ENCODE measurements at regions not wholly inside any gene's neighbourhood (a gene's known extent, or its start where the extent isn't known, plus 50 kb on each side); places are given as distances from the start of the nearest gene placed in this dataset.

- no peaks in the 10 kb centered on the region for H3K79me2 ChIP-seq (ENCODE audit: insufficient read depth)
- H4K20me1 ChIP-seq (ENCODE audit: insufficient read depth) = no peaks in the 10 kb centered on the region
- H3K27me3 ChIP-seq (ENCODE audit: insufficient read depth) = no peaks in the 10 kb centered on the region
- TF ChIP-seq GABPA (IDR thresholded peaks at IDR 0.05; ENCODE audit: low read depth) (no peak), FOXJ3 (CRISPR knock-in tag; IDR thresholded peaks at IDR 0.05) (no peak), JUND (IDR thresholded peaks at IDR 0.05) (no peak), RFX5 (IDR thresholded peaks at IDR 0.05; ENCODE audit: low read length) (no peak), TEAD4 (IDR thresholded peaks at IDR 0.05; ENCODE audit: borderline replicate concordance, insufficient read depth) (no peak), ZBTB33 (IDR thresholded peaks at IDR 0.05; ENCODE audit: borderline replicate concordance, low read depth) (no peak), EP300 (IDR thresholded peaks at IDR 0.05; ENCODE audit: borderline replicate concordance in 1 of 2, low read depth in 1 of 2, low read length in 1 of 2) (no peak), CHD2 (IDR thresholded peaks at IDR 0.05; ENCODE audit: low read length, partially characterized antibody) (no peak), SMC3 (IDR thresholded peaks at IDR 0.05; ENCODE audit: low read depth, low read length) (no peak), FOXM1 (IDR thresholded peaks at IDR 0.05; ENCODE audit: low read depth) (no peak), MAX (IDR thresholded peaks at IDR 0.05; ENCODE audit: low read depth) (no peak), RAD21 (IDR thresholded peaks at IDR 0.05; ENCODE audit: low read length) (no peak), SIN3A (IDR thresholded peaks at IDR 0.05; ENCODE audit: borderline replicate concordance, low read depth, low read length) (no peak), NRF1 (IDR thresholded peaks at IDR 0.05; ENCODE audit: low read depth, low read length) (no peak), REST (IDR thresholded peaks at IDR 0.05; ENCODE audit: low read depth, low read length) (no peak), FOSL2 (IDR thresholded peaks at IDR 0.05; ENCODE audit: borderline replicate concordance, low read depth) (no peak), GATA2 (CRISPR knock-in tag; IDR thresholded peaks at IDR 0.05) (no peak), TCF12 (IDR thresholded peaks at IDR 0.05) (no peak)
- CTCF ChIA-PET = no interaction called here
- H2AFZ ChIP-seq (ENCODE audit: low read depth) = no peak overlapping the region
- POLR2A ChIA-PET = no interaction called here
- H3K9me3 ChIP-seq = no peaks in the 10 kb centered on the region
- H3K36me3 ChIP-seq (replicated peaks in 1 of 2; ENCODE audit: control insufficient read depth in 1 of 2, insufficient read depth in 2 of 2, low read length in 1 of 2) = no peaks in the 10 kb centered on the region
- no peak overlapping the region for H3K4me2 ChIP-seq
- DNase-seq = no peak
- H3K27ac ChIP-seq (ENCODE audit: low read depth in 2 of 2, low read length in 1 of 2) = no peak overlapping the region
- no peak overlapping the region for H3K4me3 ChIP-seq (ENCODE audit: low read depth in 2 of 2, low read length in 1 of 2)
- WGBS (ENCODE audit: low lambda C conversion rate) = 28% methylated on average over 3 of the region's 3 CpGs
- no peak overlapping the region for H3K9ac ChIP-seq
- peaks cover 0 to 4% of the 10 kb centered on the region in 2 experiments; a peak in 1 of 4 replicates for H3K4me1 ChIP-seq (ENCODE audit: control insufficient read depth in 1 of 2, insufficient read depth in 2 of 2, low read depth in 1 of 2, low read length in 1 of 2)
- H3K9me2 ChIP-seq = no peaks in the 10 kb centered on the region
- H3F3A ChIP-seq (replicated peaks; ENCODE audit: insufficient read depth) = no peaks in the 10 kb centered on the region
Measured at GRCh38 chr3:63124090-63124489, 154.0 kb upstream of the SYNPR start.

Data from SK-N-SH (cell line).